Esophagus squamous epithelium (tissue), 5 donors: ENCODE measurements at regions not wholly inside any gene's neighbourhood (a gene's known extent, or its start where the extent isn't known, plus 50 kb on each side); places are given as distances from the start of the nearest gene placed in this dataset.
"Not testable (repeated sequence)": the region's sequence is repeated elsewhere in the genome, so short reads cannot be mapped to it uniquely, and the experiment has no call there.

Experiments
- DNase-seq: peaks from one replicate; lab custom pipeline; 2025; lab: John Stamatoyannopoulos, UW
- H3K27ac ChIP-seq, 4 donors: fragments of 200-600 bp; sonication (generic); one replicate each; pipeline ENCODE4 v1.5.1; 2016 to 2019; ENCODE audit warnings: mild to moderate bottlenecking in 1 of 4
- H3K27me3 ChIP-seq, 4 donors: fragments of 200-600 bp; sonication (generic); 1 replicate in 3 of 4; 2 replicates in 1 of 4; pipeline versions ENCODE4 v1.5.1 to v1.6.0; 2017 to 2021; ENCODE audit warnings: antibody characterized with exemption in 1 of 4
- H3K36me3 ChIP-seq, 3 donors: fragments of 200-600 bp; sonication (generic); one replicate each; pipeline ENCODE4 v1.5.1; 2016 to 2019
- H3K4me1 ChIP-seq, 3 donors: fragments of 200-600 bp; sonication (generic); one replicate each; pipeline ENCODE4 v1.5.1; 2017 to 2019
- H3K4me3 ChIP-seq, 4 donors: fragments of 200-600 bp; sonication (generic); 1 replicate in 3 of 4; 2 replicates in 1 of 4; pipeline ENCODE4 v1.5.1; 2016 to 2019; ENCODE audit warnings: mild to moderate bottlenecking in 2 of 4, moderate library complexity in 1 of 4
- H3K9me3 ChIP-seq, 3 donors: fragments of 200-600 bp; sonication (generic); one replicate each; pipeline ENCODE4 v1.5.1; 2016 to 2019
- CTCF ChIP-seq, 6 experiments: fragments of 450-650 bp in 4 of 6; fragments of 200-600 bp in 2 of 6; sonication (generic) in 2 of 6; IDR thresholded peaks; one replicate each; pipeline ENCODE4 v1.5.1; 2016 to 2019; ENCODE audit warnings: antibody characterized with exemption in 6 of 6, mild to moderate bottlenecking in 4 of 6, moderate library complexity in 4 of 6
- WGBS, 2 donors: methylation state at CpG; one replicate each; pipeline ENCODE4 v1.1.5; 2018; 5-methylcytosine and 5-hydroxymethylcytosine counted together
- intact Hi-C: fragments of 100-400 bp; cut with DNase I; formaldehyde crosslinking; loops from one replicate; pipeline ENCODE4 v1.15.0; 2022
- donor health status: DM: yes; HTN: yes; CAD: no.

- intact Hi-C loops, H3K9me3 ChIP-seq, H3K27me3 ChIP-seq, DNase-seq, H3K27ac ChIP-seq, H3K4me3 ChIP-seq, H3K4me1 ChIP-seq, H3K36me3 ChIP-seq: not testable (repeated sequence)
- WGBS, 2 donors, result 61 to 78% methylated on average over 3 to 4 of the region's 4 CpGs
Observed at GRCh38 chr13:52565324-52565723, 76.9 kb upstream of the HNRNPA1L2 start.

- H3K27ac ChIP-seq, H3K9me3 ChIP-seq, H3K27me3 ChIP-seq, intact Hi-C loops, DNase-seq, H3K4me3 ChIP-seq, H3K36me3 ChIP-seq, H3K4me1 ChIP-seq: not testable (repeated sequence)
- TF ChIP-seq CTCF (IDR thresholded peaks at IDR 0.05), result peak in 4 of 6 experiments; percentile 10 to 52 (median 34)
- WGBS, 2 donors, result 6 to 10% methylated on average over 2 to 3 of the region's 9 CpGs
Observed at GRCh38 chr13:52569904-52570602, 72.2 kb upstream of the HNRNPA1L2 start.

- H3K9me3 ChIP-seq, DNase-seq, H3K27ac ChIP-seq, H3K4me3 ChIP-seq, H3K4me1 ChIP-seq, H3K36me3 ChIP-seq, intact Hi-C loops, H3K27me3 ChIP-seq: not testable (repeated sequence)
- 83 to 90% methylated on average over 1 to 3 of the region's 3 CpGs for WGBS, 2 donors
Observed at GRCh38 chr13:52571163-52571562, 71.1 kb upstream of the HNRNPA1L2 start.

GRCh38 chr13:52582962-52583361 lies 59.3 kb upstream of the HNRNPA1L2 start:
- H3K36me3 ChIP-seq, DNase-seq, H3K9me3 ChIP-seq, intact Hi-C loops, H3K27ac ChIP-seq, H3K4me1 ChIP-seq, H3K4me3 ChIP-seq, H3K27me3 ChIP-seq: not testable (repeated sequence)
- WGBS, 2 donors, result 74 to 78% methylated on average over 2 of the region's 2 CpGs
